Stomach (tissue), 4 donors: ENCODE measurements at regions not wholly inside any gene's neighbourhood (a gene's known extent, or its start where the extent isn't known, plus 50 kb on each side); places are given as distances from the start of the nearest gene placed in this dataset.

ENCODE experiments used
- CTCF ChIP-seq, 7 experiments: fragments of 450-650 bp in 4 of 7; fragments of 200-600 bp in 3 of 7; sonication (generic) in 3 of 7; IDR thresholded peaks; one replicate each; pipeline ENCODE4 v1.5.1; 2016 to 2019; ENCODE audit warnings: antibody characterized with exemption in 7 of 7, control low read depth in 2 of 7, mild to moderate bottlenecking in 1 of 7
- EP300 ChIP-seq: sonication (generic); formaldehyde crosslinking; IDR thresholded peaks from one replicate; pipeline ENCODE4 v1.6.1; 2017; ENCODE audit warnings: antibody characterized with exemption
- POLR2A ChIP-seq, 4 donors: fragments of 450-650 bp; IDR thresholded peaks; one replicate each; pipeline ENCODE4 v1.6.1; 2016; ENCODE audit warnings: antibody characterized with exemption in 4 of 4, control low read depth in 2 of 4, mild to moderate bottlenecking in 1 of 4, moderate library complexity in 1 of 4
- POLR2AphosphoS5 ChIP-seq, 3 donors: sonication (generic); formaldehyde crosslinking; IDR thresholded peaks; one replicate each; pipeline ENCODE4 v1.6.1; 2016; ENCODE audit warnings: antibody characterized with exemption in 3 of 3

GRCh38 chr2:57204364-57204763, 842.2 kb upstream of the VRK2 start:
- no peak for TF ChIP-seq POLR2A (IDR thresholded peaks at IDR 0.05)
- TF ChIP-seq CTCF (IDR thresholded peaks at IDR 0.05), result no peak
- TF ChIP-seq POLR2AphosphoS5 (IDR thresholded peaks at IDR 0.05), result no peak
- TF ChIP-seq EP300, result no peak
